GM23248 (cell line): ENCODE measurements at regions not wholly inside any gene's neighbourhood (a gene's known extent, or its start where the extent isn't known, plus 50 kb on each side); places are given as distances from the start of the nearest gene placed in this dataset.

Experiments
- DNase-seq: peaks from one replicate; pipeline ENCODE4 v3.0.0-alpha.2; 2015
- H2AFZ ChIP-seq: fragments of 200-600 bp; sonication (generic); 2 replicates; pipeline ENCODE4 v1.6.1; 2016; ENCODE audit warnings: antibody characterized with exemption
- H3F3A ChIP-seq: fragments of 200-600 bp; sonication (generic); 2 replicates; pipeline ENCODE4 v1.6.1; 2016; ENCODE audit warnings: mild to moderate bottlenecking, antibody characterized with exemption, mixed run types; ENCODE audit not compliant: insufficient read depth
- H3K27ac ChIP-seq: fragments of 200-600 bp; sonication (generic); 2 replicates; pipeline ENCODE4 v1.5.1; 2016; ENCODE audit warnings: mild to moderate bottlenecking
- H3K27me3 ChIP-seq: fragments of 200-600 bp; sonication (generic); replicated peaks from 2 replicates; pipeline ENCODE4 v1.6.1; 2016; ENCODE audit warnings: mild to moderate bottlenecking; ENCODE audit not compliant: insufficient read depth
- H3K36me3 ChIP-seq: fragments of 200-600 bp; sonication (generic); 2 replicates; pipeline ENCODE4 v1.6.1; 2016; ENCODE audit warnings: low read depth, mild to moderate bottlenecking
- H3K4me1 ChIP-seq: fragments of 200-600 bp; sonication (generic); 2 replicates; pipeline ENCODE4 v1.6.1; 2016; ENCODE audit warnings: mild to moderate bottlenecking; ENCODE audit not compliant: insufficient read depth
- H3K4me2 ChIP-seq: fragments of 200-600 bp; sonication (generic); one replicate; pipeline ENCODE4 v1.6.1; 2016; ENCODE audit warnings: mild to moderate bottlenecking; ENCODE audit not compliant: unreplicated experiment
- H3K4me3 ChIP-seq: fragments of 200-600 bp; sonication (generic); 2 replicates; pipeline ENCODE4 v1.5.1; 2016; ENCODE audit warnings: mild to moderate bottlenecking
- H3K79me2 ChIP-seq: fragments of 200-600 bp; sonication (generic); 2 replicates; pipeline ENCODE4 v1.6.1; 2016; ENCODE audit warnings: mild to moderate bottlenecking; ENCODE audit not compliant: insufficient read depth
- H3K9ac ChIP-seq: fragments of 200-600 bp; sonication (generic); 2 replicates; pipeline ENCODE4 v1.6.1; 2016; ENCODE audit warnings: mild to moderate bottlenecking
- H3K9me2 ChIP-seq: fragments of 200-600 bp; sonication (generic); 2 replicates; pipeline ENCODE4 v1.6.1; 2016; ENCODE audit warnings: mixed run types, mild to moderate bottlenecking, moderate library complexity; ENCODE audit not compliant: insufficient read depth
- H3K9me3 ChIP-seq: fragments of 200-600 bp; sonication (generic); one replicate; pipeline ENCODE4 v1.6.1; 2017; ENCODE audit warnings: low read depth
- H4K20me1 ChIP-seq: fragments of 200-600 bp; sonication (generic); 2 replicates; pipeline ENCODE4 v1.6.0; 2016; ENCODE audit not compliant: insufficient read depth
- EZH2 ChIP-seq: fragments of 200-600 bp; sonication (generic); IDR thresholded peaks from 2 replicates; pipeline ENCODE4 v1.6.1; 2018; ENCODE audit warnings: antibody characterized with exemption, mild to moderate bottlenecking; ENCODE audit not compliant: insufficient read depth, poor library complexity, severe bottlenecking
- EZH2phosphoT487 ChIP-seq: fragments of 200-600 bp; sonication (generic); IDR thresholded peaks from 2 replicates; pipeline ENCODE4 v1.6.1; 2018; ENCODE audit warnings: antibody characterized with exemption, moderate library complexity, mild to moderate bottlenecking, low read depth; ENCODE audit not compliant: insufficient read depth
- WGBS, 2 experiments: methylation state at CpG; one replicate each; pipeline ENCODE4 v1.1.6; 2015 to 2017; ENCODE audit warnings: low lambda C conversion rate in 2 of 2, low coverage in 1 of 2; ENCODE audit errors: missing lambda C conversion rate in 2 of 2; 5-methylcytosine and 5-hydroxymethylcytosine counted together
- in situ Hi-C: fragments of 300-500 bp; cut with MboI; formaldehyde crosslinking; loops from 2 replicates; pipeline ENCODE4 v1.15.0; 2020

GRCh38 chr11:112751329-112751728 is 209.9 kb upstream of the NCAM1 start:
- no peaks in the 10 kb centered on the region for H4K20me1 ChIP-seq
- H3K4me2 ChIP-seq = no peak overlapping the region
- no peak for DNase-seq
- no peak for TF ChIP-seq EZH2phosphoT487
- TF ChIP-seq EZH2 = no peak
- H3K36me3 ChIP-seq = no peaks in the 10 kb centered on the region
- peaks cover 16% of the 10 kb centered on the region for H3K27me3 ChIP-seq
- H3K79me2 ChIP-seq = no peaks in the 10 kb centered on the region
- no peak overlapping the region for H3K27ac ChIP-seq
- no peak overlapping the region for H2AFZ ChIP-seq
- H3K4me3 ChIP-seq = no peak overlapping the region
- 46 to 55% methylated on average over 4 of the region's 4 CpGs for WGBS, 2 experiments
- no peak overlapping the region for H3K9ac ChIP-seq
- H3F3A ChIP-seq = no peaks in the 10 kb centered on the region
- H3K4me1 ChIP-seq = no peaks in the 10 kb centered on the region
- no peaks in the 10 kb centered on the region for H3K9me2 ChIP-seq
- no peaks in the 10 kb centered on the region for H3K9me3 ChIP-seq
- in situ Hi-C loops = no loop called here

- Histone ChIP-seq H3K4me2 (no peak overlapping the region), H3K9me3 (no peaks in the 10 kb centered on the region), H3K9ac (no peak overlapping the region), H4K20me1 (no peaks in the 10 kb centered on the region), H2AFZ (no peak overlapping the region), H3K4me3 (no peak overlapping the region), H3K27ac (no peak overlapping the region), H3K36me3 (no peaks in the 10 kb centered on the region), H3F3A (no peaks in the 10 kb centered on the region), H3K27me3 (peaks cover 16% of the 10 kb centered on the region), H3K79me2 (no peaks in the 10 kb centered on the region), H3K9me2 (no peaks in the 10 kb centered on the region), H3K4me1 (no peaks in the 10 kb centered on the region)
- no peak for TF ChIP-seq EZH2
- TF ChIP-seq EZH2phosphoT487 = no peak
- in situ Hi-C loops = no loop called here
- DNase-seq = no peak
- 52 to 53% methylated on average over 2 of the region's 2 CpGs for WGBS, 2 experiments
Observed at GRCh38 chr11:112751772-112752171, 209.4 kb upstream of the NCAM1 start.

GRCh38 chr11:112752563-112752962 is 208.7 kb upstream of the NCAM1 start:
- 35 to 47% methylated on average over 4 of the region's 4 CpGs for WGBS, 2 experiments
- Histone ChIP-seq H3K9me2 (no peaks in the 10 kb centered on the region), H3K4me1 (no peaks in the 10 kb centered on the region), H3K4me2 (no peak overlapping the region), H3K79me2 (no peaks in the 10 kb centered on the region), H3K27ac (no peak overlapping the region), H3K4me3 (no peak overlapping the region), H4K20me1 (no peaks in the 10 kb centered on the region), H3K36me3 (no peaks in the 10 kb centered on the region), H3K27me3 (peaks cover 16% of the 10 kb centered on the region), H3F3A (no peaks in the 10 kb centered on the region), H3K9ac (no peak overlapping the region), H3K9me3 (no peaks in the 10 kb centered on the region), H2AFZ (no peak overlapping the region)
- DNase-seq = no peak
- in situ Hi-C loops = no loop called here
- TF ChIP-seq EZH2phosphoT487 (no peak), EZH2 (no peak)

- Histone ChIP-seq H3K79me2 (no peaks in the 10 kb centered on the region), H3K27ac (no peak overlapping the region), H4K20me1 (no peaks in the 10 kb centered on the region), H2AFZ (no peak overlapping the region), H3K36me3 (no peaks in the 10 kb centered on the region), H3K27me3 (peaks cover 8% of the 10 kb centered on the region), H3F3A (no peaks in the 10 kb centered on the region), H3K4me2 (no peak overlapping the region), H3K9ac (no peak overlapping the region), H3K4me1 (no peaks in the 10 kb centered on the region), H3K9me3 (no peaks in the 10 kb centered on the region), H3K9me2 (no peaks in the 10 kb centered on the region), H3K4me3 (no peak overlapping the region)
- TF ChIP-seq EZH2 = no peak
- TF ChIP-seq EZH2phosphoT487 = no peak
- WGBS, 2 experiments = 83 to 85% methylated on average over 2 of the region's 2 CpGs
- DNase-seq = no peak
- in situ Hi-C loops = no loop called here
Observed at GRCh38 chr11:112753706-112754105, 207.5 kb upstream of the NCAM1 start.

GRCh38 chr11:112759418-112759817 is 201.8 kb upstream of the NCAM1 start:
- 72 to 80% methylated on average over 2 of the region's 2 CpGs for WGBS, 2 experiments
- in situ Hi-C loops = no loop called here
- H3K9me2 ChIP-seq = no peaks in the 10 kb centered on the region
- H3K27me3 ChIP-seq = no peaks in the 10 kb centered on the region
- no peak overlapping the region for H3K4me3 ChIP-seq
- H2AFZ ChIP-seq = no peak overlapping the region
- TF ChIP-seq EZH2phosphoT487 (no peak), EZH2 (no peak)
- no peak overlapping the region for H3K4me2 ChIP-seq
- H3K9ac ChIP-seq = no peak overlapping the region
- H4K20me1 ChIP-seq = no peaks in the 10 kb centered on the region
- no peaks in the 10 kb centered on the region for H3F3A ChIP-seq
- H3K9me3 ChIP-seq = no peaks in the 10 kb centered on the region
- DNase-seq = no peak
- no peak overlapping the region for H3K27ac ChIP-seq
- no peaks in the 10 kb centered on the region for H3K79me2 ChIP-seq
- H3K4me1 ChIP-seq = no peaks in the 10 kb centered on the region
- no peaks in the 10 kb centered on the region for H3K36me3 ChIP-seq
